Hypothalamus (tissue), 51 donors: ENCODE measurements at regions not wholly inside any gene's neighbourhood (a gene's known extent, or its start where the extent isn't known, plus 50 kb on each side); places are given as distances from the start of the nearest gene placed in this dataset.
"Not testable (repeated sequence)": the region's sequence is repeated elsewhere in the genome, so short reads cannot be mapped to it uniquely, and the experiment has no call there.

ENCODE experiments used
- DNase-seq, 51 donors: peaks; one replicate each; lab custom pipeline; 2025; lab: John Stamatoyannopoulos, UW

DNA sequence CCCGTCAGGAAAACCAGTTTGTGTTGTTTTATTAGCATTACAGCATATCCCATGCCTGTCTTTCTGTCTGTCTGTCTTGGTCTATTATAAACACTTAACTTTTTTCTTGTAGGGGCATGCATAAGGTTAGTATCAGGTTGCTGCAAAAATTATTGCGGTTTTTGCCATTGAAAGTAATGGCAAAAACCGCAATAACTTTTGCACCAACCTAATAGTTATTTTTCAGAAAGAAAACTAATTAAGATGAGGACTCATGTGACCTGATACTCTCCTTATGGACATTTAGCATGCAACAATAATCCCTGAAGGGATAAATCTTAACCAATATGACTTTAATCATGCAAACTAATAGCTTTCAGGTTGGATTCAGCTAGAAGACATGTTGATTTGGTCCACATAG, 326.7 kb upstream of the SUCLG2 start:
- no peak for DNase-seq

DNA sequence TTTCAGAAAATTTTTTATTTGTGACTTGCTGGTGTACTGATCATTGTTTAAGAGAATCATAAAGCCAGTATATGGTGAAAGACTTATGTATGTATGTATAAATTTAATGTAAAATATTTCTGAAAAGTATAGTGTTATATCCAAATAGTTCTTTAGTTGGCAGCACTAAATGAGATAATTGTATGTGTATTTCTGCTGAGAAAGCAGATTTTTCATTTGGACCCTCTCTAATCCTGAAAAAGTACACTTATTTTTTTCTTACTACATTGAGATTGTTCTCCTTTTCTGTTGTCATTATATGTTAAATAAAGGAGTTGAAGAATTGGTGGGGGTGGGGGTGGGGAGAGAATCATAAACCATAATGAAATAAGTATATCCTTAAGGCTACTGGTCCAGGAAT, 324.9 kb upstream of the SUCLG2 start:
- DNase-seq: no peak

DNA sequence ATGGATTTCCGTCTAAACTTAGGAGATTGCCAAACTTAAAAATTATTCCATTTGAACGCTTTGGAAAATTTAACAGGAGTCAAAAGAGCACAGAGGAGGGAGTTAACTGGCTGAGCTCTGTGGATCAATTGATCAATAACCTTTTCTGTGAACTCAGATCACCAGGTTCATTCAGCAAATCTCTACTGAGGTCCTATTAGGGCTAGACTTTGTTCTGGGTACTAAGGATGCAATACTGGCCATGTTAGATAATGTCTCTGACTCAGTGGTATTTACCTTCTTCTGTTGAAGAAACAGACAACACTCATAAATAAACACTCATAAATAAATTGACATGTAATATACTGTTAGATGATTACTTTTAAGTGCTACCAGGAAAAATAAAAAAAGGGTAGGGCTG, 323.4 kb upstream of the SUCLG2 start:
- DNase-seq: no peak

DNA sequence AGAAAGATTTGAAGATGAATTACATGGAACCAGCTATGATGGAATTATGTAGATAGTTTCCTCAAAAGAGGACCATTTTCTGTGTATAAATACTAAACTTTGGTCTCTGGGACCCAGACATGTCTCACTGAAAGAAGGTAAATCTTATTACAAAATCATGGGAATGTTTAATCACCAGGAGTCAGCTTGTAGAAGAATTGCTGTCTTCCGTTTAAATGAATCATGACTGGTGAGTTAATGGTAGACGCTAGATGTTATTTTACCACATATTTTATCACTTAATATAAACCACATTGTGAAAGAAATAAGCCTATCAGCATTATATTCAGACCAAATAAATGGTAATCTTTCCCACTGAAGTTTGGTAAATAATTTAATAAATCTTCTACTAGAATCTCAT, 322.3 kb upstream of the SUCLG2 start:
- no peak for DNase-seq

DNA sequence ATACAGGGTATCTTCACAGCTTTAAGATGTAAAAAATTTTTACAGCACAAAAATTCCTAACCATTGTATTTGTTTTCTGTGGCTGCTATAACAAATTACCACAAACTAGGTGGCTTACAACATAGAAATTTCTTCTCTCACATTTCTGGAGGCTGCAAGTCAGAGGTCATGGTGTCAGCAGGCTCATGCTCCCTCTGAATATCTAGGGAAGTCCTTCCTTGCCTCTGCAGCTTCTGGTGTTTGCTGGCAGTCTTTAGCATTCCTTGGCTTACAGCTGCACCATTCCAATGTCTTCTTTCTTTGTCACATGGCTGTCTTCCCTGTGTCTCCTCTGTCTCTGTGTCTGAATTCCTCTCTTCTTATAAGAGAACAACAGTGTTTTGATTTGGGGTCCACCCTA, 310.2 kb upstream of the SUCLG2 start:
- no peak for DNase-seq

DNA sequence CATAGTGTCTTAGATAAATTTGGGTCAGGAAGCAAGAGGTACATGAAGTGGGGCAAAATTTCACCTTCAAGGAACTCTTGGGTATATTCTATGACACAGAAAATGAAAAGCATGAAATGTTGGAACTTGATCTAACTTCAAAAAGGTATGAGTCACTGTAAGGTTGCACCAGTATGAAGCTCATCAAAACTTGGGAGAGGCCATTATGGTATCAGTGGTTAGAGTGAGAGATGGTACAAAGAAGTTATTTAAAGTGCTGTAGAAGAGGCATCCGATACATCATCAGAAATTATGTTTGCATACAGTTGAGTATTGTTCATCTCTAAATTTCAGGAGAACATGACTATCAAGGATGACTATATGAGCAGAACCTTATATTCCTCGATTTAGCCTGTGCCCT, 302.9 kb upstream of the SUCLG2 start:
- no peak for DNase-seq

DNA sequence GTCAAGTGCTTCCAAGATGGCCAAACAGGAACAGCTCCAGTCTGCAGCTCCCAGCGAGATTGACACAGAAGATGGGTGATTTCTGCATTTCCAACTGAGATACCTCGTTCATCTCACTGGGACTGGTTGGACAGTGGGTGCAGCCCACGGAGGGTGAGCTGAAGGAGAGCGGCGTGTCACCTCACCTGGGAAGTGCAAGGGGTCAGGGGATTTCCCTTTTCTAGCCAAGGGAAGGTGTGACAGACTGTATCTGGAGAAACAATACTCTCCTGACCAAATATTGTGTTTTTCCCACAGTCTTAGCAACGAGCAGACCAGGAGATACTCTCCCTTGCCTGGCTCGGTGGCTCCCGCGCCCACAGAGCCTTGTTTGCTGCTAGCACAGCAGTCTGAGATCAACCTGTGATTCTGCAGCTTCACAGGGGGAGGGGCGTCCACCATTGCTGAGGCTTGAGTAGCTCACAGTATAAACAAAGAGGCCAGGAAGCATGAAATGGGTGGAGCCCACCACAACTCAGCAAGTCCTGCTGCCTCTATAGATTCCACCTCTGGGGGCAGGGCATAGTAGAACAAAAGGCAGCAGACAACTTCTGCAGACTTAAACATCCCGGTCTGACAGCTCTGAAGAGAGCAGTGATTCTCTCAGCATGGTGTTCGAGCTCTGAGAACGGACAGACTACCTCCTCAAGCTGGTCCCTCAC, 293.5 kb upstream of the SUCLG2 start:
- DNase-seq: no peak

DNA sequence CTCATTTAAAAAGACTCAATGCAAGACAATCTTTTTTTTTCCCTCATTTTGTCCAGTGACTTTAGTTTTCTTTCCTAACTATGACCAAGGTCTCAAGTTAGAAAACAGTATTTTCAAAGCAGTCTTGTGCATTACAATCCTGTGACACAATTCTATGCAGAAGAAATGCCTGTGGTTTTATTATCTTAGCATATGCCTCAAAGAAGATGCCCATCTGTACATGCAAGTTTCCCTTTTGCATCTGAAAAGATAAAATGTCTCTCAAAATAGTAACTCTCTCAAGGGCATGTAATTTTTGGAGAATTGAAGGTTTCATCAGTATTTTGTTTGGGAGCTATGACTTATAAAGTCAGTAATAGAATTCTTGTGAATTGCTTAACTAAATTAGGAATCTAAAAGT, 292.0 kb upstream of the SUCLG2 start:
- DNase-seq: no peak

DNA sequence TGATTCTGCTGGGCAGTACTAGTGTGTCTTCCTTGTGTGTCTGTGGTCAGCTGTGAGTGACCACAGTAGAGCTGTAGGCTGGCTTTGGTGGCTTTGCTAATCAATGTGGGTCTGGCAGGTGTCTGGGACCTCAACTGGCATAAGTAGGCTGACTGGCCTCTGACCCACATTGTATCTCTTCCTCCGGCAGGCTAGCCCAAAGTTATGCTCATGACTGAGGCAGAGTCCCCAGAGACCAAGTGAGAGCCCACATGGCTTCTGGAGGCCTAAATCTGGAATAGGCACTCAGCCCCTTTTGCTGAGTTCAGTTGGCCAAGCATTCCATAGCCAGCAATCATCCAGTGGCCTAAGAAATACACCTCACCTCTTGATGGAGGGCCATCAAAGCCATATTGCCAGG, 289.1 kb upstream of the SUCLG2 start:
- DNase-seq: no peak

DNA sequence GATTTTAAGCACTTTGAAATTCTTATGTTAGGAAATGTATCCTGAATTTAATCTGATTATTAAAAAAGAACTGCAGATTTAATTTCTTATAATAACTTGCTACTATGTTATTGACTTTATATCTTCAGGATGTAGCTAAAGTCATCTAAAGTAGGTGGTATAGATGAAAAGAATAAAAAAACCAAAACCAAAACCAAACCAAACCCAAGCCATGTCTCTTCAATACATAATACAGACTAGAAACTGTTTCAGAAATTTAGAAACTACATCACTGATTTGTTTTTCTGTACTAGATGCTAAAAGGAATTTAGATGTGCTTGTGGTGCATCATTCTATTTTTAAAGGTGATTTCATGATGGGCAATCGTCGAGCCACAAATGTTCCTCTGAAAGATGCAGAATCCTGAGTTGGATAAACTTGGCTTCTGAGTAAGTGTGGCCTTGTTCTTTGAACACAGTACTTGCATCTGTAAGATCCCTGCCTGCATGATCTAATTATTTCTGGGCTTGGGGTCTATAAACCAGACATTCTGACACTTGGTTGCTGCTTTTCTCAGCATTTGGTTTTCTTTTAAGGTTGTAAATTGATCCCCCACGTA, 287.1 kb upstream of the SUCLG2 start:
- no peak for DNase-seq

DNA sequence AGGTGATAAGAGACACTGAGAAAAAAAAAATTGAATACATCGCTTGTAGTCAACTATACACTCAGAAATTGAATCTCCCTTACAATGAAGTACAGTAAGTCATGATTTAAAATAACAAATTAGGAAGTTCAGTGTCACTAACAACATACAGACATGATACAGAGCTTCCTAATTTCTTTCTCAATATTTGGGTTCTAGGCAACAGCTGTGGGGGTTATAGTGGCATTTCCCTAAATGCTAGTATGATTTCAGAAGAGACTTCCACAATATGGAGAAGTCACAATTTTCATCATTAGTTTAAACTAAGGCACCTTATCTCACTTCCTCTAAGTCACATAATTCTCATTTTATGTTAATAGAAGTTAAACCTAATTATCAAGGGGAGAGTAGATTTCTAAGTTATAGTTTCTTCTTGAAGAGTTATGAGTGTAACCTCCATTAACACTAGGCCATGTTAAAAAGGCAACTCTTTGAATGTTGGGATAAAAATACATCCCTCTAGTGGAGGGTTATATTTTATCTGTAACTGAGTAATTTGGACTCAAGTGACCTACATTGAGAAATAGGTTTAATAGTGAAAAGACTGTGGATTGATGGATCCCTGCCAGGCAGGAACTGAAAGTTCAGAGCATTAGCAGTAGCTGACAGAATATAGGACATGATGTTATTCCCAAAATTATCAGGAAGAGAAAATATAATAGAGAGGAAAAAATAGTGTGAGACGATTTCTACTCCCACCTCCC, 286.0 kb upstream of the SUCLG2 start:
- DNase-seq: no peak

DNA sequence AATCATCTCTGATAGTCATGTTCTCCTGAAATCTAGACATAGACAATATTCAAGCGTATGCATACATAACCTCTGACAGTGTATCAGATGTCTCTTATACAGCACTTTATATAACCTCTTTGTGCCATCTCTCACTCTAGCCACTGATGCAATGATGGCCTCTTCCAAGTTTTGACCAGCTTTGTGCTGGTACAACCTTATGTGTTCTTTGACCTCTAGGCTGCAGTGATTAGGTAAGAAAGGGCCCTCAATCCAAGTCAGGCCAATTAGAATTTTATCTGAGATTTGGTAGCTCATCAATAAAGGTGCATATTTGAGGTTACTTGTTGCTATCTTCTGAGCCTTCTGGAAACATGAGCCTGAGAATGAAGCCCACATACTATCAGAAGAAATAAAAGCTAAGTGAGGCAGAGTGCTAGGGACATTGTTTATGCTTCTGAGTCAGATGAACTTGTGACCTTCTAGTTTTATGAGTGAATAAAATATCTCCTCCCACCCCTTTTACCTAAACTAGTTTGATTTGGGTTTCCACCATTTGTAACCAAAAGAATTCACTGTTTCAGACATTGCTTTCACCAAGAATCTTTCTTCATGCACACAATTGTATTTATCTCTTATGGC, 283.2 kb upstream of the SUCLG2 start:
- no peak for DNase-seq

DNA sequence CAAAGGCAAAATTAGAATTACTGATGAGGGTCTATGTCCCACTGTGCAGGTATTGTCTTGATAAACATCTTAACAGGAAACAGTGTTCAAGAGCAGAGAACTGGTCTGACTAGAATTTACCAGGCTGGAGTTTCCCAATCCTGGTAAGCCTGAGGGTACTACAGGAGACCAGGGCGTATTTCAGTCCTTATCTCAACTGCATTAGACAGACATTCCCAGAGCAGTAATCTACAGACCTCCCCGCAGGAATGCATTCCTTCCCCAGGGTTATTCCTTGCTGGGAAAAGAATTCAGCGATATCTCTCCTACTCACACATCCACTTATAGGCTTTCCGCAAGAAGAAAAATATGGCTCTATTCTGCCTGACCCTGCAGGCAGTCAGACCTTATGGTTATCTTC, 276.0 kb upstream of the SUCLG2 start:
- DNase-seq: not testable (repeated sequence)

DNA sequence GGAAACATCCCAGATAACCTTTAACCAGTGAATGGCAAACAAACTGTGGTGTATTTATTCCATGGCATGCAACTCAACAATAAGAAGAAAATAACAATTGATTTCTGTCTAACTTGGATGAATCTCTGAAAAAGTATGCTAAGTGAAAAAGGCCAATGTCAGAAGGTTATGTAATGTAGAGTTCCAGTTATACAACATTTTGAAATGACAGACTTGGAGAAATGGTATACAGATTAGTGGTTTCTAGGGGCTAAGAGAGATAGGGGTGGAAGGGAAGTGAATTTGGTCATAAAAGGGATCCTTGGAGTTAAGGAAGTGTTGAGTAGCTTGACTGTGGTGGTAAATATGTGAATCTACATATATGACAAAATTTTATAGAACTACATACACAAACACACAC, 269.4 kb upstream of the SUCLG2 start:
- no peak for DNase-seq

DNA sequence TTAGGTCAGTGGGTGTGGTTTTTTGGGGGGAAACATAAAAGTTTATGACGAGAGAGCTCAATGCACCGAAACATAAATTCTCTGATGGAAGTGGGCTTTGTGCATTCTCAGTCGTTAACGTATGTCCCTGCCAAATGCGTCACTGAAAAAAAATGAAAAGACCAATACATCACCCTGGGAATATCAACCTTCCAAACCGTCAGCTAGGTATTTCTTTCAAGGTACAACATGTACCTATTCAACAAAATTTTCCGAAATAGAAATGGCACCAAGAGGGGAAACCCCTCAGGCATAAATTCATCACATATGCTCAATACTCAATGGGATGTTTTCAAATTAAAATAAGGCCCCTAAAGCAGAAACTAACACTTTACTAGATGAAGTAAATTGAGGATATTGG, 266.6 kb upstream of the SUCLG2 start:
- no peak for DNase-seq

DNA sequence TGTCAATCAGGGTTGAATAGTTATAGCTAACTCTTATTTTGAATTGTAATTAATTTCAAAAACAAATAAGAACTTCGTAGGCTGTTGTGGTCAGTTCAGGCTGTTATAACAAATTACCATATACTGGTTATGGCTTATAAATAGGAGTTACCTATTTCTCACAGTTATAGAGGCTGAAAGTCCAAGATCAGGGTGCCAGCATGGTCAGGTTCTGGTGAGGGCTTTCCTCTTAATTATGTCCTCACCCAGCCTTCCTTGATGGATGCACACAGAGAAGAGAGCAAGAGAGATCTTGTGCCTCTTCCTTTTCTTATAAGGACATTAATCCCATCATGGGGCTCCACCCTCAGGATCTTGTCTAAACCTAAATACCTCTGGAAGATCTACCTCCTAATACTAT, 265.9 kb upstream of the SUCLG2 start:
- no peak for DNase-seq

DNA sequence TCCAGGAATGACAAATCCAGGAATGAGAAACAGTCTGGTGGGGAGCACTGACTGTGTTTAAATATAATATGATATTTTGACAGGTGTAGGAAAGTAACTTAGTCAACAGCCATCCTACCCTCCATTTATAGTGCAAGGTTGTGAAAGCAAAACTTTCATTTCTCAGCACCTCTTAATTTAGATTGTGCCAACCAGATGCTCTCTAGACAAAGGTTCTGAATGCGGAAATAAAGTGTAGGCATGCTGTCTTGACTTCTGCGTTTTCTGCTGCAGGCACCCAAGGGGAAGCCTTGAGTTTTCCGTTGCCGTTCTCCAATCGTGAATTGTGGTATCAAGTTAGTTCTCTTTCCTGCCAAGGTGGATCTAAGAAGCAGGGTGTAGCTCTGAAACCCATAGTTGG, 261.9 kb upstream of the SUCLG2 start:
- no peak for DNase-seq

DNA sequence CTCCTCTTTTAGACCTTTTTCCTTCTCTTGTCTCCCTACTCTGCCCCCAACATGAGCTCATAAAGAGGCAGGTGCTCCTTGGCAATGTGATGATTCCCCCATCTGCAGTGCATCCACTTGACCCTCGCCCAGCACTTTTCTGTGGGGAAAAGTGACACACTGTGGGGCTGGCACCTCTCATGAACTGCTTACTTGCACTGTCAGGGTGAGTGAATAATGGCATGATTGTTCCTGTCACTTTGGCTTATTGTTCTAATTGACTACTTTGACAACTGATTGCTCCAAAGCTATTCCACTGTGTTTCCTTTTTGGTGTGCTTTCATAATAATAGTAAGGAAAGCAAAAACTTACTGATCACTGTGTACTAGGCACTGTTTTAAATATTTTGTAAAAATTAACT, 253.3 kb upstream of the SUCLG2 start:
- DNase-seq: no peak

DNA sequence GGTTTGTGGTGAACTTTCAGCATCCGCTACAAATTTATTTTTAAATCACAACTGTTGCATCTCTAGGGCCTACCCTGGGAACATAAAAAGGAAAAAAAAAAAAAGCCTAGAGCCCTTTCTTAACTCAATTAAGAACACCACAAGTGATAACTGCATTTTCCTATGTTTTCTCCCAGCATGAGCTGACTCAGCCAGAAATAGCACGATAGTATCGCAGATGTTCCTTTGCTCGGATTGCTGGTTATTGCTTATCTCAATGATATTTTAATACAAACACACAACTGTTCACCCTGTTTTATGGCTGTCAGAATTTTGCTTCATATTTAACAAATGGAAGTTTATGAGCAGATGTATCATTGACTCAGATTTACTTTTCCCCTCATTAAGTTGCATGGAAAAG, 251.8 kb upstream of the SUCLG2 start:
- no peak for DNase-seq

DNA sequence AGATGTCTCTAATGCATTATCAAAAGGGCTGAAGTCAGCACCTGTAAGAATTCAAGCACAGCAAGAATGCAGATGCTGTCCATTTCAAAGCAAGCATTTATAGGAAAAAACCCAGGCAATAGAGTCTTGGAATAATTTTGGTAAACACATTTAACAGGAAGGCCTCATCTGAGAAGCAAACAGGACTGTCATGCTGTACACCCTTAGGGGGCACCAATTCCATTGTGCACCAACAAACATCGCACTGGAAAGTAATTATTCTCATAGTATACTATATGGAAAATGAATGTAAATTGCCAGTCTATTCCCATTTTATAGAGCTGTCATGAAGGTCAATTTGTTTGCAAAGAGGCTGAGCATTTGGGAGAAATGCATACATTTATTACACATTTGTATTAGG, 247.3 kb upstream of the SUCLG2 start:
- no peak for DNase-seq

DNA sequence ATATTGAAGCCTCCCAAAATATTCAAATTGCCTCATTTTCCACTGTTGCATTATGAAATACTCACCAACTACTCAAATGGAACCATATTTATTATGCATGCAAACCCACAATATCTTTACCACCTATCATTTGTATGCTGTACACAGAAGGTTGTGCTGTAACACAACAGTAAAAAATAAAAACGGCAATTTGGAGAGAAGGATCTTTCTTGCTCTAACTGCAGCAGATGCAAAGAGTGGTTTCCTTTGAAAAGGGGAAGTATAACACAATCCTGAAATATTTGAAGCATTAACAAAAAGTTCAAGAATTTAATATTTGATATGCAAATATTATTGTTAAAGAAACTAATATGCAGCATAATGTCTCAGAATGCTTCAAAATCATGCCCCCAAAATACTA, 244.5 kb upstream of the SUCLG2 start:
- no peak for DNase-seq
